HG03280 (cell line): ENCODE measurements at regions not wholly inside any gene's neighbourhood (a gene's known extent, or its start where the extent isn't known, plus 50 kb on each side); places are given as distances from the start of the nearest gene placed in this dataset.
"Not testable (repeated sequence)": the region's sequence is repeated elsewhere in the genome, so short reads cannot be mapped to it uniquely, and the experiment has no call there.

Source experiments
- ATAC-seq: cut with Tn5 transposase; IDR thresholded peaks from one replicate; pipeline ENCODE4 v1.9.1; 2021; ENCODE audit warnings: mild to moderate bottlenecking, moderate library complexity; ENCODE audit not compliant: unreplicated experiment

GRCh38 chr2:90032269-90032668 is 1340.8 kb downstream of the RPIA start:
- ATAC-seq, result not testable (repeated sequence)

GRCh38 chr2:90036335-90036734 is 1344.9 kb downstream of the RPIA start:
- ATAC-seq, result not testable (repeated sequence)

- not testable (repeated sequence) for ATAC-seq
Measured at GRCh38 chr2:90039093-90039492, 1347.6 kb downstream of the RPIA start.

GRCh38 chr2:90047776-90048175 is 1356.3 kb downstream of the RPIA start:
- ATAC-seq, result not testable (repeated sequence)

GRCh38 chr2:90052113-90052631 is 1360.7 kb downstream of the RPIA start:
- ATAC-seq, result not testable (repeated sequence)

- no peak for ATAC-seq
Measured at GRCh38 chr2:90069290-90069894, 1377.9 kb downstream of the RPIA start.

GRCh38 chr2:90076311-90076710 is 1384.8 kb downstream of the RPIA start:
- ATAC-seq, result no peak

- no peak for ATAC-seq
Measured at GRCh38 chr2:90077948-90078347, 1386.5 kb downstream of the RPIA start.

GRCh38 chr2:90079374-90079773 is 1387.9 kb downstream of the RPIA start:
- ATAC-seq, result no peak

GRCh38 chr2:90087792-90088191 is 1396.3 kb downstream of the RPIA start:
- not testable (repeated sequence) for ATAC-seq

GRCh38 chr2:90093571-90094270 is 1402.2 kb downstream of the RPIA start:
- not testable (repeated sequence) for ATAC-seq

- not testable (repeated sequence) for ATAC-seq
Measured at GRCh38 chr2:90097617-90098016, 1406.1 kb downstream of the RPIA start.

GRCh38 chr2:90105142-90105541 is 1413.7 kb downstream of the RPIA start:
- ATAC-seq, result not testable (repeated sequence)

GRCh38 chr2:90123409-90123808 is 1431.9 kb downstream of the RPIA start:
- not testable (repeated sequence) for ATAC-seq

- not testable (repeated sequence) for ATAC-seq
Measured at GRCh38 chr2:90139046-90139445, 1447.6 kb downstream of the RPIA start.

- not testable (repeated sequence) for ATAC-seq
Measured at GRCh38 chr2:90141558-90141957, 1450.1 kb downstream of the RPIA start.

- ATAC-seq, result not testable (repeated sequence)
Measured at GRCh38 chr2:90151805-90152204, 1460.3 kb downstream of the RPIA start.

- ATAC-seq, result not testable (repeated sequence)
Measured at GRCh38 chr2:90170978-90171377, 1479.5 kb downstream of the RPIA start.

GRCh38 chr2:90173081-90173480 is 1481.6 kb downstream of the RPIA start:
- not testable (repeated sequence) for ATAC-seq

GRCh38 chr2:90179591-90179990 is 1488.1 kb downstream of the RPIA start:
- not testable (repeated sequence) for ATAC-seq

GRCh38 chr2:90207454-90208058 is 1516.1 kb downstream of the RPIA start:
- ATAC-seq, result peak; percentile 55

- no peak for ATAC-seq
Measured at GRCh38 chr2:90209009-90209408, 1517.5 kb downstream of the RPIA start.
